ENCODE measurements at regions not wholly inside any gene's neighbourhood (a gene's known extent, or its start where the extent isn't known, plus 50 kb on each side); places are given as distances from the start of the nearest gene placed in this dataset.

- Mint-ChIP-seq H3K27me3 (ENCODE audit: low read depth in 3 of 3) (peaks cover 22 to 23% (median 22%) of the 10 kb centered on the region in 3 donors), H3K36me3 (no peaks in the 10 kb centered on the region), H3K27ac (no peak overlapping the region), H3K4me1 (peaks cover 4% of the 10 kb centered on the region), H3K9me3 (peaks cover 0 to 11% (median 5%) of the 10 kb centered on the region in 7 donors), H3K4me3 (no peak overlapping the region)
- peaks cover 2 to 23% of the 10 kb centered on the region in 2 donors for H3K27me3 ChIP-seq (ENCODE audit: control insufficient read depth in 2 of 2, insufficient read depth in 2 of 2, low read length in 2 of 2)
- intact Hi-C loops (cut with micrococcal nuclease), result no loop called here
- no peaks in the 10 kb centered on the region for H4K20me1 ChIP-seq (ENCODE audit: insufficient read depth, low read length)
- DNase-seq, result no peak
- no peaks in the 10 kb centered on the region for H3K79me2 ChIP-seq (ENCODE audit: insufficient read depth, low read length)
- H3K4me1 ChIP-seq (ENCODE audit: control insufficient read depth in 1 of 2, insufficient read depth in 2 of 2, low read length in 2 of 2), result no peaks in the 10 kb centered on the region
- H3K9me3 ChIP-seq (replicated peaks in 1 of 2; ENCODE audit: control insufficient read depth in 1 of 2, insufficient read depth in 1 of 2, low read length in 2 of 2), result peaks cover 3 to 4% of the 10 kb centered on the region in 2 donors
- H3K36me3 ChIP-seq (replicated peaks in 1 of 2; ENCODE audit: control insufficient read depth in 1 of 2, insufficient read depth in 2 of 2, low read length in 2 of 2), result no peaks in the 10 kb centered on the region
- H3K4me2 ChIP-seq (replicated peaks; ENCODE audit: extremely low read depth, low read length, poor library complexity, severe bottlenecking), result no peak overlapping the region
- no peak overlapping the region for H3K4me3 ChIP-seq (replicated peaks in 1 of 3; ENCODE audit: low read depth in 2 of 3, low read length in 3 of 3)
- H3K9ac ChIP-seq (ENCODE audit: insufficient read depth, low read length, poor library complexity, severe bottlenecking), result no peak overlapping the region
- 83% methylated on average over 4 of the region's 8 CpGs for WGBS (ENCODE audit: insufficient coverage)
- no peak overlapping the region for H3K27ac ChIP-seq (ENCODE audit: low read depth in 1 of 2, low read length in 2 of 2)
- no peak overlapping the region for H2AFZ ChIP-seq (ENCODE audit: insufficient read depth, low read depth, low read length, poor library complexity, severe bottlenecking)
- TF ChIP-seq CTCF (IDR thresholded peaks at IDR 0.05), result no peak
Observed at GRCh38 chr9:95573463-95573862, 56.7 kb upstream of the PTCH1 start.

GRCh38 chr9:95572381-95573151 lies 55.8 kb upstream of the PTCH1 start:
- Mint-ChIP-seq H3K27ac (no peak overlapping the region), H3K9me3 (peaks cover 0 to 11% (median 5%) of the 10 kb centered on the region in 7 donors), H3K4me3 (no peak overlapping the region), H3K4me1 (peaks cover 4% of the 10 kb centered on the region), H3K27me3 (ENCODE audit: low read depth in 3 of 3) (peaks cover 18 to 23% (median 20%) of the 10 kb centered on the region in 3 donors), H3K36me3 (no peaks in the 10 kb centered on the region)
- no peaks in the 10 kb centered on the region for H3K79me2 ChIP-seq (ENCODE audit: insufficient read depth, low read length)
- no peak overlapping the region for H3K27ac ChIP-seq (ENCODE audit: low read depth in 1 of 2, low read length in 2 of 2)
- WGBS (ENCODE audit: insufficient coverage), result 94% methylated on average over 23 of the region's 25 CpGs
- H2AFZ ChIP-seq (ENCODE audit: insufficient read depth, low read depth, low read length, poor library complexity, severe bottlenecking), result no peak overlapping the region
- no peak for DNase-seq
- H3K4me1 ChIP-seq (ENCODE audit: control insufficient read depth in 1 of 2, insufficient read depth in 2 of 2, low read length in 2 of 2), result no peaks in the 10 kb centered on the region
- H4K20me1 ChIP-seq (ENCODE audit: insufficient read depth, low read length), result no peaks in the 10 kb centered on the region
- no peak overlapping the region for H3K4me2 ChIP-seq (replicated peaks; ENCODE audit: extremely low read depth, low read length, poor library complexity, severe bottlenecking)
- H3K27me3 ChIP-seq (ENCODE audit: control insufficient read depth in 2 of 2, insufficient read depth in 2 of 2, low read length in 2 of 2), result peaks cover 2 to 23% of the 10 kb centered on the region in 2 donors
- H3K4me3 ChIP-seq (replicated peaks in 1 of 3; ENCODE audit: low read depth in 2 of 3, low read length in 3 of 3), result no peak overlapping the region
- H3K9me3 ChIP-seq (replicated peaks in 1 of 2; ENCODE audit: control insufficient read depth in 1 of 2, insufficient read depth in 1 of 2, low read length in 2 of 2), result peaks cover 5 to 8% of the 10 kb centered on the region in 2 donors
- H3K36me3 ChIP-seq (replicated peaks in 1 of 2; ENCODE audit: control insufficient read depth in 1 of 2, insufficient read depth in 2 of 2, low read length in 2 of 2), result no peaks in the 10 kb centered on the region
- intact Hi-C loops (cut with micrococcal nuclease), result no loop called here
- no peak for TF ChIP-seq CTCF (IDR thresholded peaks at IDR 0.05)
- no peak overlapping the region for H3K9ac ChIP-seq (ENCODE audit: insufficient read depth, low read length, poor library complexity, severe bottlenecking)
